Glutamatergic neuron (in vitro differentiated cells): ENCODE measurements at regions not wholly inside any gene's neighbourhood (a gene's known extent, or its start where the extent isn't known, plus 50 kb on each side); places are given as distances from the start of the nearest gene placed in this dataset.
"Not testable (repeated sequence)": the region's sequence is repeated elsewhere in the genome, so short reads cannot be mapped to it uniquely, and the experiment has no call there.

Experiments used
- DNase-seq: peaks from one replicate; pipeline ENCODE4 v3.0.0; 2022
- H3K27ac Mint-ChIP-seq: one replicate; pipeline ENCODE4 v1.8.0; 2020; ENCODE audit warnings: mild to moderate bottlenecking, mixed read lengths, inconsistent platforms; ENCODE audit not compliant: unreplicated experiment
- H3K27me3 Mint-ChIP-seq: one replicate; pipeline ENCODE4 v1.8.0; 2020; ENCODE audit warnings: mild to moderate bottlenecking, moderate library complexity, mixed read lengths, inconsistent platforms; ENCODE audit not compliant: unreplicated experiment
- H3K36me3 Mint-ChIP-seq: one replicate; pipeline ENCODE4 v1.8.0; 2020; ENCODE audit warnings: mild to moderate bottlenecking, mixed read lengths, inconsistent platforms; ENCODE audit not compliant: unreplicated experiment
- H3K4me1 Mint-ChIP-seq: one replicate; pipeline ENCODE4 v1.8.0; 2020; ENCODE audit warnings: mild to moderate bottlenecking, low read depth, mixed read lengths, inconsistent platforms; ENCODE audit not compliant: unreplicated experiment
- H3K4me3 Mint-ChIP-seq: one replicate; pipeline ENCODE4 v1.8.0; 2020; ENCODE audit warnings: mild to moderate bottlenecking, mixed read lengths, inconsistent platforms; ENCODE audit not compliant: unreplicated experiment
- H3K9me3 Mint-ChIP-seq: one replicate; pipeline ENCODE4 v1.8.0; 2020; ENCODE audit warnings: mild to moderate bottlenecking, moderate library complexity, mixed read lengths, inconsistent platforms; ENCODE audit not compliant: unreplicated experiment
- TF ChIP-seq, protein P1 (sequence below): fragments of 200-600 bp; sonication (generic); IDR thresholded peaks from one replicate; pipeline ENCODE4 v1.5.0; 2021; ENCODE audit not compliant: partially characterized antibody, unreplicated experiment

DNA sequence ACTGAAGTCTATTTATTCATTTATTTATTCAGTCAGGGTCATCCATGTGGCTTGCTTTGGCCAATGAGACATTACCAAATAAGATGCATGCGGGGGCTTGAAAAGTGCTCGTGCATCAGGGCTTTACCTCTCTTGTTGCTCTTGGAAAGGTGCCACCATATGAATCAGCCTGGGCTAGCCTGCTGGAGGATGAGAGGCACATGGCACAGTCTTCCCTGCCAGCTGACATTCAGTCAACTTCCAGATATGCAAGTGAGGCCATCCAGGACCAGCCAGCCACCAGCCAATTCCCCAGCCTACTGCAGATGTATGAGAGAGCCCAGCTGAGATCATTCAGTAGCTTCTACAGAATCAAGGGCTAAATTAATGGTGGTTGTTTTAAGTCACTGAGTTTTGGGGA is 105.2 kb upstream of the RPH3A start:
- H3K27me3 Mint-ChIP-seq: no peaks in the 10 kb centered on the region
- no peak overlapping the region for H3K27ac Mint-ChIP-seq
- H3K4me1 Mint-ChIP-seq: peaks cover 9% of the 10 kb centered on the region
- no peak overlapping the region for H3K4me3 Mint-ChIP-seq
- no peak for DNase-seq
- H3K9me3 Mint-ChIP-seq: no peaks in the 10 kb centered on the region
- TF ChIP-seq, protein P1, sequence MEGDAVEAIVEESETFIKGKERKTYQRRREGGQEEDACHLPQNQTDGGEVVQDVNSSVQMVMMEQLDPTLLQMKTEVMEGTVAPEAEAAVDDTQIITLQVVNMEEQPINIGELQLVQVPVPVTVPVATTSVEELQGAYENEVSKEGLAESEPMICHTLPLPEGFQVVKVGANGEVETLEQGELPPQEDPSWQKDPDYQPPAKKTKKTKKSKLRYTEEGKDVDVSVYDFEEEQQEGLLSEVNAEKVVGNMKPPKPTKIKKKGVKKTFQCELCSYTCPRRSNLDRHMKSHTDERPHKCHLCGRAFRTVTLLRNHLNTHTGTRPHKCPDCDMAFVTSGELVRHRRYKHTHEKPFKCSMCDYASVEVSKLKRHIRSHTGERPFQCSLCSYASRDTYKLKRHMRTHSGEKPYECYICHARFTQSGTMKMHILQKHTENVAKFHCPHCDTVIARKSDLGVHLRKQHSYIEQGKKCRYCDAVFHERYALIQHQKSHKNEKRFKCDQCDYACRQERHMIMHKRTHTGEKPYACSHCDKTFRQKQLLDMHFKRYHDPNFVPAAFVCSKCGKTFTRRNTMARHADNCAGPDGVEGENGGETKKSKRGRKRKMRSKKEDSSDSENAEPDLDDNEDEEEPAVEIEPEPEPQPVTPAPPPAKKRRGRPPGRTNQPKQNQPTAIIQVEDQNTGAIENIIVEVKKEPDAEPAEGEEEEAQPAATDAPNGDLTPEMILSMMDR: no peak
- no peaks in the 10 kb centered on the region for H3K36me3 Mint-ChIP-seq

DNA sequence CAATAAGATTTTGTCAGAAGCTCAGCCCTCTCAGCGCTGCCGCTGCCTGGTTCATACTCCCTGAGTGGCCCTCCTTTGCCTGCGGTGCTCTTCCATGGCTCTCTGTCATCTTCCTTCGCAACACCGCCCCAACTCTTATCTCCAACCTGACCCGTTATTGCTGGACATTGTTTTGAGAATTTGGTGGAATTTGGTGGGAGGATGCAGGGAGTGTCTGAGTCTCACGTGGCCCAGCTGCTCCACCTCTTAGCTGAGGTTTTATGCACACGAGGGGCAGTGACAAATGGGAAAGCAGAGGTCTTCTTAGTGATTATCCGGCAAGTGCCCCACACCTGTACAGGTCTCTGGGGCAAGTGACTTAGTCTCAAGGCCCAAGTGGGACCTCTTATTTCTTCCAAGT is 97.5 kb upstream of the RPH3A start:
- no peak overlapping the region for H3K4me3 Mint-ChIP-seq
- TF ChIP-seq, protein P1: no peak
- H3K27ac Mint-ChIP-seq: no peak overlapping the region
- H3K36me3 Mint-ChIP-seq: no peaks in the 10 kb centered on the region
- no peaks in the 10 kb centered on the region for H3K4me1 Mint-ChIP-seq
- no peak for DNase-seq
- no peaks in the 10 kb centered on the region for H3K9me3 Mint-ChIP-seq
- H3K27me3 Mint-ChIP-seq: no peaks in the 10 kb centered on the region

DNA sequence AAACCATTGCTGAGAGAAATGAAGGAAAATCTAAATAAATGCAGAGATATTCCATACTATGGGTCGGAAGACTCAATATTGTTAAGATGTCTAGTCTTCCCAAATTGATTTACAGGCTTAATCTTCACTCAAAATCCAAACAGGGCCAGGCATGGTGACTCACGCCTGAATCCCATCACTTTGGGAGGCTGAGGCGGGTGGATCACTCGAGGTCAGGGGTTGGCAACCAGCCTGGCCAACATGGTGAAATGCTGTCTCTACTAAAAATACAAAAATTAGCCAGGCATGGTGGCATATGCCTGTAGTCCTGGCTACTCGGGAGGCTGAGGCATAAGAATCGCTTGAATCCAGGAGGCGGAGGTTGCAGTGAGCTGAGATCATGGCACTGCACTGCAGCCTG is 94.1 kb upstream of the RPH3A start:
- H3K36me3 Mint-ChIP-seq, H3K9me3 Mint-ChIP-seq, H3K4me1 Mint-ChIP-seq, H3K27ac Mint-ChIP-seq, DNase-seq, H3K4me3 Mint-ChIP-seq, H3K27me3 Mint-ChIP-seq: not testable (repeated sequence)

DNA sequence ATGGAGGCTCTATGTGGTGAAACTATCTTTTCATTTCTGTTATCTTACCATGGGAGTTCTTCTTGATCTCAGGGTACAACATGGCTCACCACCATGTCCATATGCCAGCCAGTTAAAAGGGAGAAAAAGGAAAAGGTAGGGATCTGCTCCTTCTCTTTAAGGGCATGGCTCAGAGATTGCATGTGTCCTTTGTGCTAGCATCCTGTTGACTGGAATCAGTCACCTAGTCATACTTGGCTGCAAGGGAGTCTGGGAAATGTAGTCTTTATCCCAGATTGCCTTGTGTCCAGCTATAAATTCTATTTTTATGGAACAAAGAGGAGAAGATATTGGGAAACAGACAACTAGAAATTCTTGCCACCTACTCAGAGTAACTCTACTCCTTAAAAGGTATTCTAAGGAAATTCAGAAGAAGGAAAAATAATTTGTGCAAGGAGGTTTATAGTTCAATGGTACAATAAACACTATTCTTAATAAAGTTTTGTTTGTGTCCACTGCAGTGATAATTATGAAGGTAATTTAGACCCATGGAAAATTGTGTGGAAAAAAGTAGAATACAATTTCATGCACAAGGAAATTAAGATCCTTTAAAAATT is 86.4 kb upstream of the RPH3A start:
- TF ChIP-seq, protein P1: no peak
- H3K4me1 Mint-ChIP-seq: no peaks in the 10 kb centered on the region
- no peak overlapping the region for H3K4me3 Mint-ChIP-seq
- no peak for DNase-seq
- H3K27ac Mint-ChIP-seq: peak overlapping the region; percentile 24
- H3K9me3 Mint-ChIP-seq: no peaks in the 10 kb centered on the region
- peaks cover 4% of the 10 kb centered on the region for H3K27me3 Mint-ChIP-seq
- H3K36me3 Mint-ChIP-seq: no peaks in the 10 kb centered on the region

DNA sequence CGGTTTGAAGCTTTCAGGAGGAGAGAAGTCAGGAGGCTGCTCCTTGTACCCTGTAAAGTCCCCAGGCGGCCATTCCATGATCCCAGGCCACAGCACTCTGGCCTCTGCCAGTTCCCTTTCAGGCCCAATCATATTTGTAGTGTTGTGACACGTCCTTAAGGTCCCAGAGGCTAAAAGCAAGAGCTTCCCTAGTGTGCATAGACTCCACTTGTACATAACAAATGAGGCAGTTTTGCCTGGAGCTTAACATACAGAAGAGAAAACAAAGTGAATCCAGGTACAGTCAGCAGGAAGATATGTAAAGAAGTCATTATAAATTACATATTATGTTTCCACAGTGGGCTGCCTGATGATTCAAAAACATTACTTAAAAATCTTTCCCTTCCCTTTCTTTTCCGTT is 81.1 kb upstream of the RPH3A start:
- no peak for DNase-seq

More for the DNA sequence above, 81.1 kb upstream of the RPH3A start:
- Mint-ChIP-seq H3K36me3 (no peaks in the 10 kb centered on the region), H3K27me3 (no peaks in the 10 kb centered on the region), H3K9me3 (no peaks in the 10 kb centered on the region), H3K4me1 (peaks cover 13% of the 10 kb centered on the region), H3K4me3 (no peak overlapping the region), H3K27ac (no peak overlapping the region)
- TF ChIP-seq, protein P1: no peak
